Activated CD4-positive, alpha-beta T cell treated with anti-CD3 and anti-CD28 coated beads for 48 hours (primary cell): ENCODE measurements at regions not wholly inside any gene's neighbourhood (a gene's known extent, or its start where the extent isn't known, plus 50 kb on each side); places are given as distances from the start of the nearest gene placed in this dataset.

Experiments
- DNase-seq: peaks from one replicate; pipeline ENCODE4 v3.0.0-alpha.2; 2020

DNA sequence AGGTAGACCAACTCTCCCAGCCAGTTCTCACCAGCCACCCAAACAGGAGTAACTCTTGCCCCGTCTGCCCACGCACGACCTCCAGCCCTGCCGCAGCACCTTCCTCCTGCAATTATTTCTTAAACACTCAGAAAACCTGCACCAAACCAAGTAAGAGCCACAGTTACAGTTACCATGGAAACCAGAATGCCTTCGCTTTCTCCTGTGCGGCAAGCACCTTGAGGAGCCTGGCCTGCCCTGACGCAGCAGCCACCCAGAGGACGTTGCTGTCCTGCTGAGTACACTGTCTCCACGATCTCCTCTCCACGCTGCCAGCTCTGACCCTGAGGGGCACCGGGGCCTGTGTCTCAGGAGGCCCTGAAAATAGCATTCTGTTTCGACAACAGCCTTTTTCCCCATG is 94.3 kb upstream of the SMIM21 start:
- DNase-seq: no peak

DNA sequence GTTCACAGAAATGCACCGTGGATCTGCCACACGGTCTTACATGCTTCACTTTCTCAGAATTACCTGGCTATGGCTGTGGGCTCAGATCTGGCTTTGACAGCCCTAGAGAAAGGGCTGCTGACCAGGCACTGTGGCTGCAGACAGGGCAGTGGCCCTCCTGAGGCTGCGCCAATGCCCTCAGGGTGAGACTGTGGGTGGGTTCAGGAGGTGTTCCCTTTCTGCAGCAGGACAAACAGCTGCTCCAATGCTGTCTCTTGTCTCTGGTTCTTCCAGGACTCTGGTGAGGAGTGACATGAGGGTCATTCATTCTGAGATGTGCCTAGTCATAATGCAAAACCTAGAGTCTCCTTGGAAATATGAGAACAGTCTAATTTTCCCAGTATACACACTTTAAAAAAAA is 90.5 kb upstream of the SMIM21 start:
- DNase-seq: no peak

DNA sequence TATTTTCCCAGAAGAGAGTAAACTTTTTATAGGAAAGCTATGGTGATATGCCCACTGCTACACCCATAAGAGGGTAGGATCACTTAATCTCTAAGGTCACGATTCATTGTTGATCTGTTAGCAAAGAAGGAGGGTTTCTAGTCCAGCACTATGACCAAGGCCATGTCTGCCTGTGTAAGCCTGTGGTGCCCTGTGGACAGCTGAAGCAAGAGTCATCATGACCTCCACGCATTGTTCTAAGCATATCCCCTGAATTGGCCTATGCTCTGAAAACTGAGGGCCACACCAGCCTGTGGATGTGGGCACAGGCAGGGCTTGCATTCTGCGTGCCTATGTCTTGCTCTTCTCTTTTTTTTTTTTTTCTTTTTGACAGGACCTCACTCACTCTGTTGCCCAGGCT is 89.8 kb upstream of the SMIM21 start:
- DNase-seq: no peak

DNA sequence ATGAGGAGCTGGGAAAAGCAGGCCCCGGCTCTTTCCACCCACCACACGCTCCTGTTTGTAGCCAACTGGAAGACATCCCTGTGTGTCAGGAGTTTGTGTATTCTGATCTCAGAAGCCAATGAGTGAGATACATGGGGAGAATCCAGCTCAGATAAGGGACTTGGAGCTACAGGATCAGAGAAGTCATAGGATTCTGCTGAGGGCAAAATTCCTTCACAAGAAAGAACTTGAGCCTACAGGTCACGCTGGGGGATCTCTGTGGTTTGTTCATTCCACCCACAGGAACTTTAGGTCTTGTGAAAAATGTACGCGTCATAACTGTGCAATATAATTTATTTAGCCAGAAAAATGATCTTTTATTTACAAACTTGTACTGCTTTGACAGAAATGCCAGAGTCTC is 80.1 kb upstream of the SMIM21 start:
- DNase-seq: no peak

DNA sequence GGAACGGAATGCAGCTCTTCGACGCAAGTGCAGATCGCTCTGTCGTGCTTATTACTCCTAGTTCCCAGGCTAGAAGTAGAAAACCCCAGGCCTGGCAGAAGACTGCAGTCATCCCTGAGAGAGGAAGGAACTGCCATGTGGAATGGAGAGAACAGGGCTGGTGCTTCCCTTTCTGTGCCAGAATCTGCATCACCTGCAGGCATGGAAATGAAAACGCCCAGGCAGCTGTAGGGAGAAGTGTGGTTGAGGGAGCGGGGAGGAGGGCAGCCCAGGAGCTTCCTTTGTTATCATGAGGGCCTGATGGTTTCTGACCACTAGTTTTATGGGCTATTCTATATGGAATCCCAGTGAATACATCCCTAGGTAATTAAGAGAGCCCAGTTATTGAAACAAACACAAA is 79.4 kb upstream of the SMIM21 start:
- DNase-seq: no peak

DNA sequence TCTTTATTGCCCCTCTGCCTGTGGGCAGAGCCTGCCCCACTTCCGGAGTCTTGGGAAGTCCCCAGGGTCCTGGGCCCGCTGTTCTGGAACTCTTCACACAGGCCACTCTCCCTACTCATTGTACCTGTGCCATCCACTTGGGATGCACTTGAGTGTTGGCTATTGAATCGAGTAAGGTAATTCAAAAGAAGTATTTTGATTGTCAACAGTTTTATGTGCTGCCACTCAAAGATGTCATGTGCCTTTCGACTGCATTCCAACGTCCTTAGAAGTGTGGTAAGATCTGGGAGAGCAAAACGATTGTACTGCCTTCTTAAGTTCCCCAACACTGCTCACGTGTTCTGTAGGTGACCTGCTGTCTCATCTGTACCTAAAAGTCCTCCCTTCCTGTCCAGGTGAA is 77.0 kb upstream of the SMIM21 start:
- DNase-seq: no peak

DNA sequence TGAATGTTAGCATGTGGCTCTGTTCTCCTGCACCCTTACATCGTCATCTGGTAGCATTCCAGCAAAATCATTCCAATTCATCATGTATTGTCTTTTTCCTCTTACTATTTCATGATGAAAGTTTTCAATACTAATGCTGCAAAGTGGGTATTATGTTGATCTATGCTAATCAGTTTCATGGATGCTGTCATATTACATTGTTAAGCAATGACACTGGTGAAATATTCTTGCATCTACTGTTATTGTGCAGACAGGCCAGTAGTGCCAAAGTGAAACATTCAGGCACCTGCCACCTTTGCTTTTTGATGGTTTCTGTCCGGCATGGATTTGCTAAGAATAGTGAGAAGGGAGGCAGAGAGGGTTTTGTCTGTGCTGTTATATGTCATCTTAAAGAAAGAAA is 76.1 kb upstream of the SMIM21 start:
- no peak for DNase-seq

DNA sequence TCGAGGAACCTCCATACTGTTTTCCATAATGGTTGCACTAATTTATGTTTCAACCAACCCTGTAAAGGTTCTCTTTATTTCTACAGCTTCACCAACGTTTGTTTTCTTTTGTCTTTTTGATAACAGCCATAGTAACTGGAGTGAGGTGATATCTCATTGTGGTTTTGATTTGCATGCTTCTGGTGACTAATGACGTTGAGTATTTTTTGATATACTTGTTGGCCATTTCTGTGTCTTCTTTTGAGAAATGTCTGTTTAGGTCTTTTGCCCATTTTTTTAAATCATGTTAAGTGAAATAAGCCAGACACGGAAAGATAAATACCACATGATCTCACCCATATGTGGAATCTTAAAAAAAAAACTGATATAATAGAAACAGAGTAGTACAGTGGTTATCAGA is 74.8 kb upstream of the SMIM21 start:
- DNase-seq: no peak

DNA sequence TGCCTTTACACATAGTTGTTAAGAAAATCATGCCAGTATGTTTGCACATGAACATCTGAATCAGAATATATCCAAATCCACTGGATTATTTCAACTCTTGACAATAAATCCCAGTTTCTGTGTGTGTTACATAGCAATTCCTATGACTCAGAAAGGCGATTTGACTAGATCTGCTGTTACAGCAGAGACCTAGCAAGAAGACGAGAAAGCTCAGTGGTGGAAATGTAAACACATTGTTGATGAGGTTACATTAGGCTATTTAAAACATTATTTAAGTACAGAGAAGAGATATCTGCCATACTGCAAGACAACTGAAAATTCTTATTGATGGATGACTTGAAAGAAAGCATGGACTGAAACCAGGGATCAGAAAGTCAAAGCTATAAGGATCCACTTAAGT is 73.0 kb upstream of the SMIM21 start:
- DNase-seq: no peak

DNA sequence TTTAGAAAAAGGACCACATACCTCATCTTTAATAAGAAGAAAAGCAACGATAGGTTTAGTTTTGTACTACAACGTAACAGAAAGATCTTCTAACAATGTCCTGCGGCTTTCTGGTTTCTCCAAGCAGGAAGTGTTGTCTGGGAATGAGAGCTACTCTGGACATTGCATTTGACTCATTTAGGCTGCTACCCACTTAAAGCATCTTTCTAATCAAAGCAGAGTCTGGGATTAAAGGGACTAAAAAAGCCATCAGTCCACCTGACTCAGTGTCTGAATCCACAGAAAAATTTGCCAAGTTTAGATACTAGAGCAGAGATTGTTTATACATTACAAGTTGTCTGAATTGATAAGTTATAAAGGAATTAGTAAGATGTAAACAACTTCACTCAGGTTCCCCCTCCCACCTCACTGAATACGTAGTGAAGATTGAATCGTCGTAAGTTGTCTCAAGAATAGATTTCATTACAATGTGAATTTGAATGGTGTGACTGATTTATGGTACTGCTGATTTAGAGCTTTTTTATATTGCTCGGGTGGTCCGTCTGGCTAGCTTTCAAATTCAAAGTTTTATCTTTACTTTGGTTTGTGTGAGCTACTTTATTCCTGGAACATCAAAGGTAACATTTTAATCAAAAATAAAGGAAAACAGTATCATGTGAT is 70.2 kb upstream of the SMIM21 start:
- DNase-seq: no peak

DNA sequence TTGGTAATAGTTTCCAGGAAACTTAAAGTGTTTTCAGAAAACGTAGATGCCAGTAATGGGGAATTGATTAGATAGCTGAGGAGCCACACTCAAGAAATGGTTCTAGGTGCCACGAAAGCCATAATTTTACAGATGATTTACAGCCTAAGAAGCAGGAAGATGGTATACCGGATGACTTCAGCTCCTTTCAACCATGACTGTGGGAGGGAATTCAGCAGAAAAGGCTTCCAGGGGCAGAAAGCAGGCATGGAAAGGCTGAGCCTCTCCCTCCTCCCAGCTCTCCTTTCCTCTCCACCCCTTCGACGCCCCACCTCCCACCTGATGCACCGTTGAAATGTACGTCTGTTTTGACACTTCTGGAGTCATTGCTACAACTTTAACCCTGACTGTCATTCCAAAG is 68.6 kb upstream of the SMIM21 start:
- DNase-seq: no peak

DNA sequence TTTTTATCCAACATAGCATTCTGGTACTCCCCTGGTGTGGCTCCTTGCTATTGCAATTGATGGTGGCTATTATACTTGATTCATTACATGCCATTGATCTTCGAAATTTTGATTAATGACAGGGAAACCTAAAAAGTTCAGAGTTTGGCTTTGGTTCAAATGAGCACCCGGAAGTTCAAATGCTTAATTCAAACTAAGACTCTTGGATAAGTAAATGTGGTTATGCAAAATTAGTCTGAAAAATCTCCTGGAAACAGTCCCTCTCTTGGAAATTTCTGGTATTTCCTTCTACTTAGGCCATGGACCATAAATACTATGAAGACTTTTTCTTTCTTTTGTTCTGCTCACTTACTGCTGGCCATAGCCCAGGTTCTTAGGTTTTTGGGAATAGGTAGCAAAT is 65.3 kb upstream of the SMIM21 start:
- DNase-seq: no peak

DNA sequence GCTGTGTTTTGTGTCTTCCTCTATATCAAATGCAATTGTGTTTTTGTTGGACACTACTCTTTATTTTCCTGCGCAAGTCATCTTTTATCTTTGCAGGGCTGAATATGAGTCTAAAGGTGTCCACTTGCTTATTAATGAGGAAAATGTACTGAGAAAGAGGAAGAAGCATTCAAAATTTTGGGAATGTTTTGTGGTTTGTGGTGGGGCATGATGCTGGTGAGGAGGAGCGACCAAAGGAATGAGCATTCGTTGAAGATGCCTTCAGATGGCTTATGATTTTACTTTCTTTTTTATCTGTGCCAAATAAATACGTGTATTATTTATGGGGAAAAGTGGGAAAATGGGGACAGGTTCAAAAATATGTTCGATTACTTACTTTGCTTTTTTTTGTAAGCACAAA is 63.9 kb upstream of the SMIM21 start:
- no peak for DNase-seq

DNA sequence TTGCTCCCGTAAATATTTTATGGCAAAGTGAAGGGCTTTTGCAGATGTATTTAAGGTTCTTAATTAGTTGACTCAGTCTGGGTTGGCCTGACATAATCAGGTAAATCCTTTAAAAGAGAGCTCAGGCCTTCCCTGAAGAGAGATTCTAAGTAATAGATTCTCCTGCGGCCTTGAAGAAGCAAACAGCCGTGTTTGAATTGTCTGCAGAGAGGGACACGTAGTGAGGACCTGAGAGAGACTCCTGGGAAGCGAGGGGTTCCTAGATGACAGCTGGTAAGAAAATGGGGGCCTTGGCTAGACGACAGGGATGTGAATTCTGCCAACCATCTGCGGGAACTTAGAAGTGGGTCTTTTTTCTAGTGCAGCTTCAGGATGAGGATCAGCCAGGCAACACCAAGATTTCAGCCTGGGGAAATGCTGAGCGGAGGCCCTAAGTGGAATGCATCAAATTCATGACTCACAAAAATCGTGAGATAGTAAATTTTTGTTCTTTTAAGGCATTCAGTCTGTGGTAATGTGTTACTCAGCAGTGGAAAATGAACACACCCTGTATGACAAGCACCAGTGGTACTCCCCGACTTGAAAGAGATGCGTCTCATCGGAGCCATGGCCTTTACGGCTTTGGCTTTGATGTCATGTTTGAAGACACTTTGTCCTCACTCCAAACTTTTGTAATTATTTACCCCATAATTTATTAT is 62.1 kb upstream of the SMIM21 start:
- no peak for DNase-seq

DNA sequence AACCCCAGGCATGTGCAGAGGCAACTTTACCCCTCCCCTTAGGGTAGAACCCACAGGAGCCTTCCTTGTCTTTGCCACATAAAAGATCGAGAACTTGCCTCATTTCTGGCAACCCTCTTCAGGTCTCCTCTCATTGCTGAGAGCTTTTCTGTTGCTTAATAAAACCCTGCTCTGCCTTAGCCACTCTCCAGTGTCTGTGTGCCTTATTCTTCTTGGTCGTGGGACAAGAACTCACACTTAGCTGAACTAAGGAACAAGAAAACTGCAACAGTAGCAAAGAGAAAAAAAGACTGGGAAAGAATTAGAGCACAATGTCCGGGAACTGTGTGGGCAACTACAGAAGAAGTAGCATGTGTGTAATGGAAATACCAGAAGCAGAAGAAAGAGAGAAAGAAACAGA is 56.2 kb upstream of the SMIM21 start:
- DNase-seq: no peak

DNA sequence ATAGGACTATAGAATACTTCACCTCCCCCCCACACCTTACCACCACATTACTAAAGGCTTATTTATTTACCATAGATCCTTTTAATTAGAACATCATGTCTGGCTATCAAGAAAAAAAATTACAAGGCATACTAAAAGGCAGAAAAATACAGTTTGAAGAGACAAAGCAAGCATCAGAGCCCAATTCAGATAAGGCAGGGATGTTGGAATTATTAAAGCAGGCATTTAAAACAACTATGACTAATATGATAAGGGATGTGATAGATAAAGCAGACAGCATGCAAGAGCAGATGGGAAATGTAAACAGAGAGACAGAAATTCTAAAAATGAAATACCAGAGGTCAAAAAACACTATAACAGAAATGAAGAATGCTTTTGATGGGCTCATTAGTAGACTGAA is 55.4 kb upstream of the SMIM21 start:
- no peak for DNase-seq

DNA sequence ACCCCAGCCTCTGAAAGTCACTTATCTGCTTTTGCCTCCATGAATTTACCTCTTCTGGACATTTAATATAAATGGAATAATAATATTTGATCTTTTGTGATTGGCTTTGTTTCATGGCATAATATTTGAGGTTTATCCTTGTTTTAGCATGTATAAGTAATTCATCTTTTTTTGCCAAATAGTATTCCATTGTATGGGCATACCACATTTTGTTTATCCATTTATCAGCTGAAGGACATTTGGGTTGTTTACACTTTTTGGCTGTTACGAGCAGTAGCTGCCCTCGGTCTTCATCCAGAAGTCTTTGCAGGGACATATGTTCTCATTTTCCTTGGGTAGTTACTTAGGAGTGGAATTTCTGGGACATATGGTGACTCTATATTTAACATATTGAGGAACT is 53.0 kb upstream of the SMIM21 start:
- DNase-seq: no peak

DNA sequence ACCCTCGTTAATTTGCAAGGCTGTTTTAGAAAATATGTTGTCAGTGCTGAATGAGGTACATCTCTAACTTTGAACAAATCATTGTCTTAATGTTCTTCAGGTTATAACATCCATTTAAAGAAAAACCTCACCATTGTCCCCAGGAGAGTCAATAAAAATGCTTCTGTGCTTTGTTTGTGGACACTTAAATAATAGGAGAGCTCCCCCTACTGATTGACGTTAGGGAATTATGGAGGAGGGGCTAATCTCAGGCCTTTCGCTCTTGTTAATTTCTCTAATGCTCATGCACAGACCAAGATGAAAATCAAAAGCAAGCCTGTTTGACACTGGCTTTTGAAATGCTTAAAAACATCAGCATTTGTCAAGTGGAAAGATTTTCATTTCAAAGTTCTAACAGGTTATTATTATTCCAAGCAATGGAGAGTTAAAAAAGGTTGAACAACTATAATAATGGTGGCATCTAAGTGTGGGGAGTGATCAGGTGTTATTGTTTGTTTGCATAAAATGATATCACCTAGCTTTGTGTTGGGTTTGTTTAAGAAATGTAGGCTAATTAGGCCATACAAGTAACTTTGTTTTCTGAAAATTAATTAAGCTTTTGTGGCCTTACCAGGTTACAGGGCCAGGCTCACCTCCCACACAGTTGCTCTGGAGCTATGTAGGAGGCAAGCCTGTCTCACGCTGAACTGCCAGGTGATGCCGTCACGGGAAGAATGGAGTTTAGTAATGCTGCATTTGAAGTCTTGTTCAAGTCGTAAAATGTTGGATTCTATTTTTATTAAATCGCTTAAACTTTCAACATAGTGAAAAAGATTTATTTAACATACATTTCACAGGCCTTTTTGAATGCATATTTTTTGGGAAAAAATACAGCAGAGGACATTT is 51.7 kb upstream of the SMIM21 start:
- DNase-seq: no peak

DNA sequence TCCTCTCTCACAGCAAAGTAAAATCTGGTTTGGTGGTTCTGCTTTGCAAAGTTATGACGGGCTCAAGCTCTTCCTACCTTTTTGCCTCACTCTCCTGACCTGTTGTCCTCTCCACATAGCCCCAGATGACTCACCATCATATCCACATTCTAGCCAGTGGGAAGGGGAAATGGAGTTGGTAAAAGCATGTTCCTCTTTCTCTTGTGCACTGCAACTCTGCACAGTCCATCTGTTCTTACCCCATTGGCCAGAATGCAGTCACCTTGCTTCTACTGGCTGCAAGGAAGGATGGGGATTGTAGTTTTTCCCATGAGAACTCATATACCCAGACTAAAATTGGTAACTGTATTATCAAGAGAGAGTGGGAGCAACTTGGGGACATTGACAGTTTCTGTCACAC is 50.4 kb upstream of the SMIM21 start:
- DNase-seq: no peak
